ENCODE measurements at regions not wholly inside any gene's neighbourhood (a gene's known extent, or its start where the extent isn't known, plus 50 kb on each side); places are given as distances from the start of the nearest gene placed in this dataset.

GRCh38 chr5:20248118-20248517 is 260.1 kb upstream of the CDH18 start:
- BruUV-seq (replicated peaks): no TSS peak
- POLR2A ChIA-PET: no interaction called here

GRCh38 chr5:20245432-20245974 is 257.5 kb upstream of the CDH18 start:
- ChIA-PET POLR2A (no interaction called here), CTCF (interaction anchor here (1.0 kb wide), 1 partner anchor 15 kb away, joined by 4 read pairs; no protein-coding TSS in a partner anchor)
- H3K4me1 ChIP-seq (ENCODE audit: control insufficient read depth, insufficient read depth, low read length): no peaks in the 10 kb centered on the region; the same call in 1 of the 2 replicates
- no peak overlapping the region for H3K4me3 ChIP-seq (ENCODE audit: low read depth in 2 of 2, low read length in 2 of 2)
- intact Hi-C loops (cut with micrococcal nuclease; ENCODE audit: unreplicated experiment): no loop called here
- H3K27me3 ChIP-seq (ENCODE audit: control insufficient read depth, insufficient read depth, low read length): no peaks in the 10 kb centered on the region
- no TSS peak for BruUV-seq (replicated peaks)
- TF ChIP-seq TCF7L2 (IDR thresholded peaks at IDR 0.05; ENCODE audit: low read depth, low read length) (peak; percentile 97), SIN3A (IDR thresholded peaks at IDR 0.05; ENCODE audit: borderline replicate concordance, insufficient read depth, low read depth, low read length) (no peak)
- ATAC-seq (peak; percentile 83), DNase-seq (ENCODE audit: low read depth, low spot score) (no peak)
- no peaks in the 10 kb centered on the region for H3K9me3 ChIP-seq (ENCODE audit: control insufficient read depth, insufficient read depth, low read depth, low read length)
- in situ Hi-C loops (cut with HindIII; ENCODE audit: low pct_unique_long_range_greater_than_20kb, low sequenced_read_pairs): no loop called here
- no peaks in the 10 kb centered on the region for H3K36me3 ChIP-seq (ENCODE audit: control insufficient read depth, insufficient read depth, low read length)
- H3K27ac ChIP-seq (ENCODE audit: low read length): peak overlapping the region; percentile 78; the same call in 1 of the 2 replicates

More at GRCh38 chr5:20248118-20248517, 260.1 kb upstream of the CDH18 start:
- in situ Hi-C loops (cut with HindIII; ENCODE audit: low pct_unique_long_range_greater_than_20kb, low sequenced_read_pairs): no loop called here
- Histone ChIP-seq H3K4me1 (ENCODE audit: control insufficient read depth, insufficient read depth, low read length) (no peaks in the 10 kb centered on the region; the same call in 1 of the 2 replicates), H3K9me3 (ENCODE audit: control insufficient read depth, insufficient read depth, low read depth, low read length) (no peaks in the 10 kb centered on the region), H3K36me3 (ENCODE audit: control insufficient read depth, insufficient read depth, low read length) (no peaks in the 10 kb centered on the region), H3K4me3 (ENCODE audit: low read depth in 2 of 2, low read length in 2 of 2) (no peak overlapping the region), H3K27ac (ENCODE audit: low read length) (peak overlapping the region; percentile 64; the same call in 1 of the 2 replicates), H3K27me3 (ENCODE audit: control insufficient read depth, insufficient read depth, low read length) (no peaks in the 10 kb centered on the region)
- ATAC-seq: no peak
- intact Hi-C loops (cut with micrococcal nuclease; ENCODE audit: unreplicated experiment): no loop called here
- TF ChIP-seq CTCF (IDR thresholded peaks at IDR 0.05) (no peak), POLR2AphosphoS5 (IDR thresholded peaks at IDR 0.05; ENCODE audit: low read depth, low read length) (no peak), TCF7L2 (IDR thresholded peaks at IDR 0.05; ENCODE audit: low read depth, low read length) (no peak), REST (IDR thresholded peaks at IDR 0.05; ENCODE audit: insufficient read depth in 1 of 2, low read depth in 2 of 2, low read length in 1 of 2) (no peak), SIN3A (IDR thresholded peaks at IDR 0.05; ENCODE audit: borderline replicate concordance, insufficient read depth, low read depth, low read length) (no peak)
- no peak for DNase-seq (ENCODE audit: low read depth, low spot score)
- CTCF ChIA-PET: no interaction called here

- H3K4me1 ChIP-seq (ENCODE audit: control insufficient read depth, insufficient read depth, low read length): no peaks in the 10 kb centered on the region; the same call in 1 of the 2 replicates
- intact Hi-C loops (cut with micrococcal nuclease; ENCODE audit: unreplicated experiment) (no loop called here), in situ Hi-C loops (cut with HindIII; ENCODE audit: low pct_unique_long_range_greater_than_20kb, low sequenced_read_pairs) (no loop called here)
- no peak overlapping the region; the same call in 1 of the 2 replicates for H3K27ac ChIP-seq (ENCODE audit: low read length)
- TF ChIP-seq REST (IDR thresholded peaks at IDR 0.05; ENCODE audit: insufficient read depth in 1 of 2, low read depth in 2 of 2, low read length in 1 of 2) (no peak), CTCF (IDR thresholded peaks at IDR 0.05) (no peak), POLR2AphosphoS5 (IDR thresholded peaks at IDR 0.05; ENCODE audit: low read depth, low read length) (no peak), TCF7L2 (IDR thresholded peaks at IDR 0.05; ENCODE audit: low read depth, low read length) (no peak), SIN3A (IDR thresholded peaks at IDR 0.05; ENCODE audit: borderline replicate concordance, insufficient read depth, low read depth, low read length) (no peak)
- H3K36me3 ChIP-seq (ENCODE audit: control insufficient read depth, insufficient read depth, low read length): no peaks in the 10 kb centered on the region
- no peaks in the 10 kb centered on the region for H3K27me3 ChIP-seq (ENCODE audit: control insufficient read depth, insufficient read depth, low read length)
- no peak for DNase-seq (ENCODE audit: low read depth, low spot score)
- CTCF ChIA-PET: no interaction called here
- no peak overlapping the region for H3K4me3 ChIP-seq (ENCODE audit: low read depth in 2 of 2, low read length in 2 of 2)
- no peak for ATAC-seq
- POLR2A ChIA-PET: interaction anchor here (0.6 kb wide), 1 partner anchor 275 kb away, joined by 3 read pairs; no protein-coding TSS in a partner anchor
- BruUV-seq (replicated peaks): no TSS peak
- no peaks in the 10 kb centered on the region for H3K9me3 ChIP-seq (ENCODE audit: control insufficient read depth, insufficient read depth, low read depth, low read length)
Observed at GRCh38 chr5:20241351-20241750, 253.4 kb upstream of the CDH18 start.
